ENCODE measurements at regions not wholly inside any gene's neighbourhood (a gene's known extent, or its start where the extent isn't known, plus 50 kb on each side); places are given as distances from the start of the nearest gene placed in this dataset.

DNA sequence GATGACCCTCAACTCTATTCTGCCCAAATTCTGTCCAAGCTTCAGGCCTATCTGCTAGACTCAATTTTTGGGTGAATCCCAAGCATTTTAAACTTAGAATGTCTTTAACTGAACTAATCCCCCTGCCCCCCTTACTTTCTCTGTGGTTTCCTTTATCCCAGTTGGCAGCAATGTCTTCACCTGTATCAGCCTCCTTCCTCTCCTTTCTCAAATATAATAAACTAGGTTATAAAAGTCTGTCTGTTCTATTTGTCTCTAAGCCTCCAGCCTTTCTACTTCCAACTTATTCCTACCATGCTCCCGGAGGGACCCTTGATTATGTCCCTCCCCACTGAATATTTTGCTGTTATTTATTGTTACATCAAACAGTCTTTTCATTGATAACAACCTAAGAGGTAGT lies 375.5 kb upstream of the TRIB2 start:
- Histone ChIP-seq H3K4me1 (ENCODE audit: low read depth) (peaks cover 9% of the 10 kb centered on the region), H3K4me3 (no peak overlapping the region), H3K36me3 (ENCODE audit: low read depth) (no peaks in the 10 kb centered on the region), H3K9me3 (no peaks in the 10 kb centered on the region)
- ATAC-seq (peak; percentile 81), DNase-seq (no peak)
- TF ChIP-seq, protein P1, sequence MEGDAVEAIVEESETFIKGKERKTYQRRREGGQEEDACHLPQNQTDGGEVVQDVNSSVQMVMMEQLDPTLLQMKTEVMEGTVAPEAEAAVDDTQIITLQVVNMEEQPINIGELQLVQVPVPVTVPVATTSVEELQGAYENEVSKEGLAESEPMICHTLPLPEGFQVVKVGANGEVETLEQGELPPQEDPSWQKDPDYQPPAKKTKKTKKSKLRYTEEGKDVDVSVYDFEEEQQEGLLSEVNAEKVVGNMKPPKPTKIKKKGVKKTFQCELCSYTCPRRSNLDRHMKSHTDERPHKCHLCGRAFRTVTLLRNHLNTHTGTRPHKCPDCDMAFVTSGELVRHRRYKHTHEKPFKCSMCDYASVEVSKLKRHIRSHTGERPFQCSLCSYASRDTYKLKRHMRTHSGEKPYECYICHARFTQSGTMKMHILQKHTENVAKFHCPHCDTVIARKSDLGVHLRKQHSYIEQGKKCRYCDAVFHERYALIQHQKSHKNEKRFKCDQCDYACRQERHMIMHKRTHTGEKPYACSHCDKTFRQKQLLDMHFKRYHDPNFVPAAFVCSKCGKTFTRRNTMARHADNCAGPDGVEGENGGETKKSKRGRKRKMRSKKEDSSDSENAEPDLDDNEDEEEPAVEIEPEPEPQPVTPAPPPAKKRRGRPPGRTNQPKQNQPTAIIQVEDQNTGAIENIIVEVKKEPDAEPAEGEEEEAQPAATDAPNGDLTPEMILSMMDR (IDR thresholded peaks at IDR 0.05) = no peak
- intact Hi-C loops (cut with DNase I, micrococcal nuclease) = no loop called here

DNA sequence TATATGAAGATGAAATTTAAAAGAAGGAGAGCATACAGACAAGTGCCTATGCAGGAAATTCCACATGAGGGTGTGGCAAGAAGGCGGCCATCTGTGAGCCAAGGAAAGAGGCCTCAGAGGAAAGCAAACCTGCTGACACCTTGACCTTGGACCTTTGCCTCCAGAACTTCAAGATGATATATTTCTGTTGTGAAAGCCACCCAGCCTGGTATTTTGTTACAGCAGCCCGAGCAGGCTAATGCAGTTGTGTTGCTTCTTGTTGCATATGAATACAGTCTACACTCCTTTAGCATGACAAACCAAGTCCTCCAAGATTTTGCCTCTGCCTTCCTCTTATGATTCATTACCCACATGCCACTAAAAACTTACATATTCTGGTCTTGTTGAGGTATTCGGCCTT lies 374.8 kb upstream of the TRIB2 start:
- H3K4me1 ChIP-seq (ENCODE audit: low read depth) = peaks cover 9% of the 10 kb centered on the region
- peak; percentile 88 for ATAC-seq
- H3K36me3 ChIP-seq (ENCODE audit: low read depth) = no peaks in the 10 kb centered on the region
- intact Hi-C loops (cut with DNase I, micrococcal nuclease) = no loop called here
- DNase-seq = peak in 2 of 3 donors; percentile 44 to 56
- H3K9me3 ChIP-seq = no peaks in the 10 kb centered on the region
- H3K4me3 ChIP-seq = no peak overlapping the region
- TF ChIP-seq, protein P1 (IDR thresholded peaks at IDR 0.05) = no peak

DNA sequence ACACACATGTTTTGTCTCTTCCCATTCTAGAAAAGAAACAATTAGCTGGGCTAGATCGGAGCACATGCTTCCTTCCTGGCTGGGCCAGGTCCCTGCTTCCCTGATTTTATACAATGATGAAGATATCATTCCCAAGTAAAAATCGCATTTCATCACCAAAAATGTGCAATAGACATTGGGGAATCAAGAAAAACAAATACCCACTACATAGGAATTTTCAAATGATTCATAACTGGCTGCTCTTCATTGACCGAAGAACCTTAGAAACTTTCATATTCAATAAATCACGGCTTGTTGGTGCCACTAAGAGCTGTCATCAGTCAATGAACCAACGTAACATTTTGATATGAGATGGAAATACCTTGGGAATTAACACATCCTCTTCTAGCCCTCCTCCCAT lies 373.6 kb upstream of the TRIB2 start:
- no peaks in the 10 kb centered on the region for H3K36me3 ChIP-seq (ENCODE audit: low read depth)
- peaks cover 9% of the 10 kb centered on the region for H3K4me1 ChIP-seq (ENCODE audit: low read depth)
- TF ChIP-seq, protein P1 (IDR thresholded peaks at IDR 0.05) = no peak
- intact Hi-C loops (cut with DNase I, micrococcal nuclease) = no loop called here
- no peak for ATAC-seq
- no peak for DNase-seq
- H3K9me3 ChIP-seq = no peaks in the 10 kb centered on the region
- no peak overlapping the region for H3K4me3 ChIP-seq

DNA sequence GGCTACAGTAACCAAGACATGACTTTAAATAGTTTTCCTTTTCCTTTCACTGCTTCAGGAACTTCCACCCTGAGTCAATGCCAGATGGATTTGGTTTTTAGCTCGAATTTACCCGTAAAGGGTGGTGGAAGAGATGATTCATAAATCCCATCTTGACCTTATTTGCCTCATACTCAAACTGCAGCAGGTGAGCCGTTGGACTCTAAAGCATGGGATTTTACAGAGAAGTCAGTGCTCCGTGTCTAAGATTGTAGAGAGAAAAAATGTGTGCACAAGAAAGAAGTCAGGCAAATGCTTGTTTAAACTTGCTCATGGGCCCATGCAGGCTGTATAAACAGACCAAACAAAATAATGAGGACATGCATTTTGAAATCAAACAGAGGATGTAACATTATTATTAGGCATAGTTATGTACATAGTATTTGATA lies 369.7 kb upstream of the TRIB2 start:
- intact Hi-C loops (cut with DNase I, micrococcal nuclease) = no loop called here

DNA sequence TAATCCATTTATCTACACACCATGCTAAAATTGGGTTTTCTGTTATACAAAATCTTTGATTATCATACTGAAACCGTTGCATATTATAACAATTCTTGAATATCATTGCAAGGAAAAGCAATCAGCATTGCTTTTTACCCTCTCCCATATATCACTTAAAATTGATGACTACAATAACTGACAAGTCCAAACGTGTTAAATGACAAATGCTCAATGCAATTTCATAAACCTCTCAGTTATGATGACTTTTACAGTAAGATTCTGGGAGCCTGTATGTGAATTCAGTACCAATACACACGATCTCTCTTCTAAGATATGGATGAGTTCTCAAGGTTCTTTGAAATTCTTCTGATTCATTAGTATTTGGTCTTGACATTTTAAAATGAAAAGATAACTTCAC lies 368.5 kb upstream of the TRIB2 start:
- DNase-seq = no peak
- TF ChIP-seq, protein P1 (IDR thresholded peaks at IDR 0.05) = no peak
- intact Hi-C loops (cut with DNase I, micrococcal nuclease) = no loop called here
- no peak for ATAC-seq
- no peaks in the 10 kb centered on the region for H3K4me1 ChIP-seq (ENCODE audit: low read depth)
- no peak overlapping the region for H3K4me3 ChIP-seq
- H3K9me3 ChIP-seq = no peaks in the 10 kb centered on the region
- H3K36me3 ChIP-seq (ENCODE audit: low read depth) = no peaks in the 10 kb centered on the region

More for the DNA sequence above, 369.7 kb upstream of the TRIB2 start:
- DNase-seq = no peak
- no peak overlapping the region for H3K4me3 ChIP-seq
- no peaks in the 10 kb centered on the region for H3K4me1 ChIP-seq (ENCODE audit: low read depth)
- TF ChIP-seq, protein P1 (IDR thresholded peaks at IDR 0.05) = no peak
- H3K9me3 ChIP-seq = no peaks in the 10 kb centered on the region
- no peak for ATAC-seq
- H3K36me3 ChIP-seq (ENCODE audit: low read depth) = no peaks in the 10 kb centered on the region

DNA sequence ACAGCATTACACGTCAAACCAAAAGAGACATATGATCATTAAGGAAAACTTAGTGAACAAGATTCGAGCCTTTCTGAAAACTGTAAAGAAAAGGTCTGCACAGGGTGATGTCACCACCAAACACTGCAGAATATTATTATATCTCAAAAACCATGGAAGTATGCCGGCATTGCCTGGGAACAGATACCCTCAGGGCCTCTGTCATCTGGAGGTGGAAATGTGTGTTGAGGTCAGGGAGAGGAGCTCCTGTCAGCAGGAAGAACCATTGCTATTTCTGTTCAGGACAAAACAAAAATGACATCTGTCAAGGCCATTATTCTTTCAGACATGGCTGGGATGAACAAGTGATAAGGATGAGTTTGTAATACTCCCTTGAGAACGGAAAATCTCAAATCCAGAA lies 365.9 kb upstream of the TRIB2 start:
- DNase-seq (no peak), ATAC-seq (no peak)
- H3K9me3 ChIP-seq = no peaks in the 10 kb centered on the region
- H3K4me1 ChIP-seq (ENCODE audit: low read depth) = no peaks in the 10 kb centered on the region
- TF ChIP-seq, protein P1 (IDR thresholded peaks at IDR 0.05) = no peak
- intact Hi-C loops (cut with DNase I, micrococcal nuclease) = no loop called here
- H3K4me3 ChIP-seq = no peak overlapping the region
- H3K36me3 ChIP-seq (ENCODE audit: low read depth) = no peaks in the 10 kb centered on the region

Data from mucosa of descending colon (tissue), 3 donors.